Myocyte (in vitro differentiated cells): ENCODE measurements at regions not wholly inside any gene's neighbourhood (a gene's known extent, or its start where the extent isn't known, plus 50 kb on each side); places are given as distances from the start of the nearest gene placed in this dataset.

Experiments
- DNase-seq: peaks from one replicate; pipeline ENCODE4 v3.0.0-alpha.2; 2012; ENCODE audit warnings: low read depth

DNA sequence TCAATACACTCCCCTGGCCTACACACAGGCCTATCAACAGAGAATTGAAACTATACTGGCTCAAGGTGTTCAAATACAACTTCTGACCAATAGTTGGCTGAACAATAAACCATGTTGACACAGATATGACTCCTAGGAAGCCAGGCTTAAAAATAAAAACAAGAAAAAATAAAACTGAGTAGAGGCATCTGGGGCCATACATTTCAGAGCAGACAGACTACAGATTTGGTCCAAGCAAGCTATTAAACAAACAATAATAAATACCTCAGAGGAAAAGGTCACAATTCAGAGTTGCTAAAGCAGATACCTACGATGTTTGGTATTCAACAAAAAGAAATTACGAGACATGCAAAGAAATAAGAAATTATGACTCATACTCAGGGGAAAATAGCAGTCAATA lies 132.8 kb upstream of the ACVR2A start:
- DNase-seq: no peak

DNA sequence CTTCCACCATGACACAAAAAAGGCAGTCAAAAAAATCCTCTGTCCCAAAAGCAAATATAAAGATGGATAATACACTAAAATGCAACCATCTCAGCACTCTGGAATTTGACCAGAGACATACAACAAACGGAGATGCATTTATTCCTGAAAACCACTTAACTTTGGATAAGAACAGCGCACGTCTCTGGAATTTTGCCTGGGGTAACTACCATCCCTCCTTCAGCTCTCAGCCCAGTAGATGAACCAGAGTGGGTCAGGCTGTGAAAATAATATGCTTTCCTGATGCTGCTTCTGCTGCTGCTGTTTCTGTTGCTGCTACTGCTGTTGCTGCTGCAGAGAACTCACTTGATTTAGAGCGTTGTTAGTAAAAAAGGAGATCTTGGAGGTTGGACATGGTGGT lies 133.8 kb upstream of the ACVR2A start:
- no peak for DNase-seq

DNA sequence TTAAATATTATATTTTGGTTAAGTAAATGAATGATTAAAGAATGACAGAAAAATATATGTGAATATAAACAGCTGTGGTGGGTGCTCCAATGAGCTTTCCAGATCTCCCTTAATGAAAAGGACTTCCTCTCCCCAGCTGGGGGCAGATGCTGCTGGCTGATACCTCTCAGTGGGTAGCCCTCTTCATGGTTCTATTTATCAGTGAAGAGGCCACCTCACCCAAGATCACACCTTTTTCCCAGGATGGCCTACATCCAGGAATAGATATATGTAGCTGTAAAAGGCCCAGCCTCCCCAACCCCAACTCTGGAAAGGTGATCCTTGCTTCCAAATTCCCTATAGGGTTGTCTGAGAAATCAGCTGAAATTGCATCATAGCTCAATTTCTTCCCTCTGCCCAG lies 135.2 kb upstream of the ACVR2A start:
- no peak for DNase-seq

DNA sequence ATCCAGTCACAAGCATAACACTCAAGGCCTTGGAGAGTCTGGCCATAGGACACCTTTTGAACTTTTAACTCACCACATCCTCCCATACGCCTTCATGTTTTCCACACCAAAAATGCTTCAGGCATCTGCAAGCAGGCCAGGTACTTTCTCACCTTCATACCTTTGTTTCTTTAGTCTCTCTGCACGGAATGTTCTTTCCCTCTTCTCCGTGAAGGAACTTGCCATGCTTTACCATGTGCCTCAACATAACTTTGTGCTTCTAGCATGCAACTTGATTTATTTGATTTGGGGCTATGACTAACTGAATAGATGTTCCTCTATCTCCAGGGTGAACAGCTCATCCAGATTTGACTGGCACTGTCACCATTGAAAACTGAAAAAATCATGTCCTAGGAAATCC lies 141.7 kb upstream of the ACVR2A start:
- DNase-seq: no peak

DNA sequence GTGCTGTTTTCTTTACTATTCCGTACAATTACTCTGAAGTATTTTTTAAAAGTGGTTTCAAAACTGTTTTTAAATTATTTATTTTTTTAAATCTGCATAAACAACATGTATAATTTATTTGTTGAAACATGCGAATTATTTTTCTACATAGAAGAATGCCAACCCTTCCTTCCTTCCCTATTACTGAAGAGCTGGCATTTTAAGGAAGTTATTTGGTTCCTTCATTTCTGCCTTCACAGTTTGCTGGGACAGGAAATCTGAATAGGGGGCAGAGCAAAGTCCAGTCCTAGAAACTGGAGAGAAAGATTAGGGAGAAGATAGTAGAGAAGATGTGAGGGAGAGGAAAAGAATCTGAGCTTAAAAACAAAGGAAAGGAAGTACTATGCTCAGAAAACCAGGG lies 146.7 kb upstream of the ACVR2A start:
- DNase-seq: no peak

DNA sequence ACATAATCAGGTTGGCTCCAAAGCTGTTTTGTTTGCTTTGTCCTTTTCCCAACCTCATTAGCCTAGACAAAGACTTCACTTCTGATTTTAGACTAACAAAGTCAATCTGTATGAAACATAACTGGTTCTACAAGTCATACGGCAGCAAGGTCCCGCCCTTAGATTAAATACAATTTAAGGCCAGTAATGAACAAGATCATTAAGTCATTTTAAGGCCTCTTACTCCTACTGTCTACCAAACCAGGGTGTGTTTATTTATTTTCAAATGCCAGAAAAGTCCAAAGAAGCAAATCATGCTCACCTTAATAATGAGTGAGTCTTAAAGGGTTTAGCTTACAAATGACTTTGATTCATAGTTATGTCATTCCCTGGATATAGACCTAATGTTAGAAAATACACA lies 148.4 kb upstream of the ACVR2A start:
- DNase-seq: no peak

DNA sequence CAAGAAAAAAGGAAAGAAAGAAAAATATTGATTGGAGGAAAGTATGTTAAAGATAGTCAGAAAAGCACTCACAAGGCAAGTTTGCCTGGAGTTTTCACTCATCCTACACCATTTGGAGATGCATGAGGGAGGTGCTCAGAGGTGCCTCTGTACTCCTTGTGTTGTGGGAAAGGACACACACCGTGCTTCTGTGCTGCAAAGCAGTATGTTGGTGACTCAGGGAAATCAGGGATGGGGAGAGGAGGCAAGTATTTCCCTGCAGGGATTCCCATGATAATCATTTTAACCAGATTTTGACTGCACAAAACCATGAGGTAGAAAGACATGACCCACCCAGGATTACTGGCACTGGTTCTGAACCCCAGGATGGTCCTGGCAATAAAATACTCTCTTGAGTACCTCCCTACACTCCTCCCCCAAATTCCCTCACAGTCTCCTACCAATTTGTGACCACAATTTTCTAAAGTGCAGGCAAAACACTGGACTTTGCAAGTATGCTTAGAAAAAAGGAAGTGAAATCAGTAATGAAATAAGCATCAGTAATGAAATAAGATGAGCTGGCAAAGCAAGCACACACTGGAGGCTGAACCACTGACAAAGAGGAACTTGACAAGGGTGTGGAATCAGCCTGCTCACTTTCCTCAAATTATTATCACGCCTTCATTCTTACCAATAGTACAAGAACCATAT lies 155.5 kb upstream of the ACVR2A start:
- DNase-seq: no peak

DNA sequence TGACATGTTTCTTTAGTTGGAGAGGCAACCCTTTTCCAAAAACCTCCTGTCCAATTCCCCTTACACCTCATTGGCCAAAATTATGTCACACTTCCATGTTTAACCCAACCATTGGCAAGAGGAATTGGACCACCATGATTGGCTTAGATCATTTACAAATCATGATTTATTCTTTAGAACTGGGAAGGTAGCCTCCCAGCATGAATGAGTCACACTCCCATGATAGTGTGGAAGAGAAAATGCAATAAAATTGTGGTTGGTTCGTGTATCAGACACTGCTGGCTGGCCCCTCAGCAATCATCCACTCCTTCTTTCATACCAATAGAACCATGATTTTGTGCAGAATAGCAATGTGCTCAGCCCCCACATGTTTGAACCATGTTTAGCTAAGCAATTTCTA lies 156.6 kb upstream of the ACVR2A start:
- DNase-seq: peak; percentile 13

DNA sequence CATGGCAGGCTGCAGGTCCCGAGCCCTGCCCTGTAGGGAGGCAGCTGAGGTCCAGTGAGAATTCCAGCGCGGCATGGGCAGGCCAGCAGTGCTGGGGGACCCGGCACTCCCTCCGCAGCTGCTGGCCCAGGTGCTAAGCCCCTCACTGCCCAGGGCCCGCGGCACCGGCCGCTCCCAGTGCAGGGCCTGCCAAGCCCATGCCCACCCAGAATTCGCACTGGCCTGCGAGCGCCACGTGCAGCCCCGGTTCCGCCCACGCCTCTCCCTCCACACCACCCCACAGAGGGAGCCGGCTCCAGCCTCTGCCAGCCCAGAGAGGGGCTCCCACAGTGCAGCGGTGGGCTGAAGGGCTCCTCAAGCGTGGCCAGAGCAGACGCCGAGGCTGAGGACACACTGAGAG lies 158.5 kb upstream of the ACVR2A start:
- no peak for DNase-seq

DNA sequence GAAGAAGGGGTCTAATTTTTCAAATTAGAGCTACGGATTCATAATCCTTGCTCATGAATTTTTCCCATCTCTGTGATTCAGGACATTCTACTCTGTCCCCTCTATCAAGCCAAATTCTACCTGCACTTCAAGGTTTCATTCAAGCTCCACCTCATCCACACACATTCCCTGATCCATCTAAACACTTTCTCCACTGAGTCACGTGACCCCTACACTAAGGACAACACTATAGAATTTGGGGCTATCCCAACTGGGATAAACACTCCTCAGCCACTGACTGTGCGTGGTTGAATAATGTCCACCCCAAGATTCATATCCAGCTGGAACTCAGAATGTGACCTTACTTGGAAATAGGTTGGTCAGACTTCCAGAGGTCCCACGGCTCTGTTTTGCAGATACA lies 159.9 kb upstream of the ACVR2A start:
- no peak for DNase-seq

DNA sequence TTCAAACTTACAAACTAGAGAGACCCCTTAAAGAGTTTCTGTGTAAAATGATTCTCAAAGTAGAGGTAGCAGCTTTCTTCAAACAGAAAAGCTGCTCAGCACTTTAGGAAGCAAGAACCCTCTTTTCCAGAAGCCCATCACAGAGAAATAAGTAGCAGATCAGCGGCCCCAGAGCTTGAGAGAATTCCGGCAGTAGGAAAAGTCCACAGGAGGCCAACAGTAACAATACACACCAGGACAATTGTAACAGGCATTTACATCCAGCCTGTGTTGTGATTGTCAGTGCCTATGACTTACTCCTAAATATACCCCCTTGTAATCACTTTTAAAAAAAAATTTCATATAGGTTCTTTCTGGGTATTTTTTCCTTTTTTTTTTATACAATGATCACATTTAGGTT lies 161.4 kb upstream of the ACVR2A start:
- DNase-seq: no peak

DNA sequence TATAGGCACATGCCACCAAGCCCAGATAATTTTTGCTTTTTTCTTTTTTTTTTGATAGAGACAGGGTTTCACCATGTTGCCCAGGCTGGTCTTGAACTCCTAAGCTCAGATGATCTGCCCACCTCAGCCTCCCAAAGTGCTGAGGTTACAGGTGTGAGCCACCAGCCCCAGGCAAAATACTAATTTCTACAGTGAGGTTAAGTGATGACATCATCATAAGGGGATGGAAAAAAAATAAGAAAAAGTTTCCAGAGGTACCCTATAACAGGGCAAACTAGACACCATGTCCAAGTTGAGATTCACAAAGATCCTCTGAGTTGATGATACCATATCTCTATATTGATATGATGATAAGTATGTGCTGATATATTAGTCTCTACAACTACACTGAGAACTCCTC lies 163.7 kb upstream of the ACVR2A start:
- DNase-seq: no peak

DNA sequence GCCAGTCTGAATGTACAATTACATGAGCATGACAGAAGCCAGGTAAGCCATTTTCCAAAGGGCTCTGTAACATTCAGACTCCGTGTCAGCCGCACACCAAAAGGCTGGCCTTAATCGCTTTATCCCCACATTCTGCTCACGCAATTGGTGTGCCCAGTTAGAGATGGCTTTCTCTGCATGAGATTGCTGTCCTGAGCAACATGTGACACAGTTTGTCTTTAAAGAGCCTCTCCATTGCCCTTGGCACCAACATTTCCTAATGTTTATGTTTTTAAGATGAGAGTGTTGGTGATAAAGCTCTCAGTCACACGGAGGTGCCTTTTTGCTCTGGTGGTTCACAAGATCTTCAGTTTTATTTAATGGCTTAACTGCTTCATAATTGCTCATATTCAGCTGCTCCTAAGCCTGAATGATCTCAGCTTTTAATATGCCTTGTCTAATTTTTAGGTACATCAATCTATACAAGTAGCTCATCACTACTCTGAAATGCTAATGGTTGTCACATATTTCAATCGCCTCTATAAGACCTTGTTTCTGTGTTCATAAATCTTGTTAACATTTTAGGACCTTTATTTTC lies 164.8 kb upstream of the ACVR2A start:
- DNase-seq: no peak

DNA sequence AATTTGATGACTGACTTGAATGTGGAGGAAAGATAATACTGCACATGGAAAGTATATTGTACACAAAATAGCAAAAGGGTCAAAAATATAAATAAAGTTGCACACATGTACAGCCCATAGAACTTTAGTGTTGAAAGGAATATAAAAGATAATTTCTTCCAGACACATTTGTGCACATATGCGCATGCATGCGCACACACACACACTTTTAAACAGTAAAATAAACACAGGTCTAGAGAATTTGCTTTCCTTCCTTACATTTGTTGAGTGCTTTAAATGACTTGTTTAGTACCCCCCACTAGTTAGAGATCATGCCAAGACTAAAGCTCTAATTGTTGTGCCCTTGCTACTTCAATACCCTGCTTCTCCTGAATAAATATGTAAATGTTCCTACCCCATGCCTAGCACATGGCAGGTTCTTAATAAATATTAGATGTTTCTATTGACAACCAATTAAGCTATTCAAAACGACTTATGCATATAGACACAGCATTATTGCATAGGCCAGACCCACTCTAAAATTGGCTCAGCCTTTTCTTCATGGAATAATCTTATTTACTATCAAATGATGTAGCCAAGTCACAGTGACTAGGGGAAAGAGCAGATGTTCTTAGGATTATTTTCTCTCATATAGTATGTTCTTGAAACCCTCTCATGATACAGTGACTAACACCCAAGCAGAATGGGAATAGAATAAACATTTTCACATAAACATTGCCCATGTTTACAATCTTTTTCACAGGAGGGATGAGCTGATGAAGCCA lies 165.5 kb upstream of the ACVR2A start:
- no peak for DNase-seq

DNA sequence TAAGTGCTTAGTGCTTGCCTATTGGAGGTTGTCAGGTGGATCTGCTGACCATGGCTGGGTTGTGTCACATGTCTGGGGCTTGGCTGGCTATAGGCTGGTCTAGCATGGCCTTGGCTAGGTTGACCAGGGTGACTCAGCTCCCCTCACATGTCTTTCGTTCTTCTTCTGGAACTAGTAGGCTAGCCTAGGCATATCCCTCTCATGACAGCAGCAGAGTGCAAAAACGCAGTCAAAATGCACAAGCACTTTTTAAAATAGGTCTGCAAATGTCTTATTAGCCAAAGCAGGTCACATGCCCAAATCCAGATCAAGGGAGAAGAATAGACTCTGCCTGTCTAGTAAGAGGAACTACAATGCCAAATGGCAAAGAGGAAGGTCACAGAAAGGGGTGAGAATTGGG lies 179.7 kb upstream of the ACVR2A start:
- DNase-seq: no peak

DNA sequence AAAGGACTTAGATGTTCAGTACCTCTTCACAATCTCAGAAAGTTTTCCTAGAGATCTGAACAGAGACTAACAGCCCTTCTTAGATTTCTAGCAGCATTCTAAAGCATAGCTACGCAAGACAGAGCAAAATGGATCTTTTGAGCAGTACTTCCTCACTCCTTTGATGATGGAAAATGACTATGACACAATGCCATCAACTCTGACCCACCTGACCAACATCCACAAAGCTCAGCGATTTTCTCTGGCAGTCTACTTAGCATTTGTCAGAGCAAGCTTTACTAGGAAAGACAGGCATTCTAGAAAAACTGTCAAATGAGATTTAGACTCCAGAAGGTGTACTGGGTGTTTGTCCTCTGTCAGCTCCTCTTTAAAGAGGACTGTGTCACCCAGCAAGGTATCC lies 180.9 kb upstream of the ACVR2A start:
- DNase-seq: no peak

DNA sequence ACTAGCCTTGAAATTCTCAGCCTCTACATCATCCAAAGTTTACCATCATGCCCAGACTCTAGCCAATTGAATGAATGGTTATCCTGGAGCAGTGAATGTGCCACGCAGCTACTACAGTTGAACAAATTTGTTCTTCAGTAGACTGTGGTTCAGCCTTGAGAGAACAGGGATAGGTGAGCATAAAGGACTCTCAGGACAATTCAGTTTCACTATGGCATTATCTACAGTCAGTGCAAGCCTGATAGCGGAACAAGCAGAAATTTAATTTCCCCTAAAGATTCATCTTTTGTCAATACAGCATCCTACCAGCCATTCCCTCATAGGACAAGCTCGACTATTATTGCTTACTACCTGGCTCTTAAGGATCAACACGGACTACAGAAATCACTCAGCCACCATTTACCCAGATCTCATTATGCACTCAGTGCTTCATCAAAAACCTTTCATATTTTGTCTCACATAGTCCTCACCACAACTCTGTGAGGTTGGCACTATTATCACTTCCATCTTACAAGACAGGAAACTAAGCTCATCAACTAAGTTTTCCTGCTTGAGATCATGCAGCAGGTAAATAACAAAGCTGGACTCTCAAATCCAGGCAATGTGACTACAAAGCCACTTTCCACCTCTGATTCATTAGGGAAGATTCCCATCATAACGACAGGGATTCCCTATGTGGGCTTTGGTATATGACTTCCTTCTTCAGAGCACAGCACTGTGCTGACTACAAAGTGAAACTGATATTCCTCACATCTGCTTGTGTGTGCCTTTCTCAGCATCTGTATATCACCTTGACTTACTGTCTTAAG lies 181.5 kb upstream of the ACVR2A start:
- no peak for DNase-seq

DNA sequence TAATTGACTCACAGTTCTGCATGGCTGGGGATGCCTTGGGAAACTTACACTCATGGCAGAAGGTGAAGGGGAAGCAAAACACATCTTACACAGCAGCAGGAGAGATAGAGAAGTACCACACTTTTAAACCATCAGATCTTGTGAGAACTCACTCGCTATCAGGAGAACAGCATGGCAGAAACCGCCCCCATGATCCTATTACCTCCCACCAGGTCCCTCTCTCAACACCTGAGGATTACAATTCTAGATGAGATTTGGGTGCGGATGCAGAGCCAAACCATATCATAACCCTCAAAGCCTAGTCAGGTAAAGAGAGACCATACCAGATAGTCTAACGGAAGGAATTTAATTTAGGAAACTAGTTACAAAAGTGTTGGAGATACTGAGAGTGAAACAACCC lies 182.6 kb upstream of the ACVR2A start:
- no peak for DNase-seq

DNA sequence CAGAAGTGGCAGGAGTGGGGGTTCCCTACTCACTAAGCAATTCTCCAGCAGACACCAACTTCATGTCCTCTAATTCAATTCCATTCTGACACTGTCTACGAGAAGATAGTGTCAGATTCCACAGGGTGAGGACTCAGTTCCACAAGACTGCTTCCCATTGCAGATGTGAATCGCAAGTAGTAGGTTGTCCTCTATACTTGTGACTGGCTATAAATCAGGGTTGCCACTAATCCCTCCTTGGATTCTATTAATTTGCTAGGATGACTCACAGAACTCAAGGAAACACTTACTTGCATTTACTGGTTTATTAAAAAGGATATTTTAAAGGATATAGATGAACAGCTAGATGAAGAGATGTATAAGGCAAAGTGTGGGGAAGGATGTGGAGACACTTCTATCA lies 184.1 kb upstream of the ACVR2A start:
- no peak for DNase-seq

DNA sequence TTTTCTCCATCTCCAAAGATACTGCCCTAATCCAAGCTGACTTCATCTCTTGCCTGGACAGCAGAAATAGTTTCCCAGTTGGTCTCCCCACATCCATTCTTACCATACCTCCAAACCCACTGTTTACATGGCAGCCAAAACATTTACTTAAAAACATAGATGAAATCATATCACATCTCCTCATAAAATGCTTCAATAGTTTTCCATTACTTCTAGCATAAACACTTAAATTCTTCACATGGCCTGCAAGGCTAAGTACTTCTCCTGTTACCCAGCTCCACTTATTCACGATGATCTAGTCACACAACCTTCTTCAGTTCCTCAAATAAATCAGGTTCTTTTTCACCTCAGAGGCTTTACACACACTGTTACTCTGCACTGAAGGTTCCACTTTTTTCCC lies 185.8 kb upstream of the ACVR2A start:
- DNase-seq: no peak

DNA sequence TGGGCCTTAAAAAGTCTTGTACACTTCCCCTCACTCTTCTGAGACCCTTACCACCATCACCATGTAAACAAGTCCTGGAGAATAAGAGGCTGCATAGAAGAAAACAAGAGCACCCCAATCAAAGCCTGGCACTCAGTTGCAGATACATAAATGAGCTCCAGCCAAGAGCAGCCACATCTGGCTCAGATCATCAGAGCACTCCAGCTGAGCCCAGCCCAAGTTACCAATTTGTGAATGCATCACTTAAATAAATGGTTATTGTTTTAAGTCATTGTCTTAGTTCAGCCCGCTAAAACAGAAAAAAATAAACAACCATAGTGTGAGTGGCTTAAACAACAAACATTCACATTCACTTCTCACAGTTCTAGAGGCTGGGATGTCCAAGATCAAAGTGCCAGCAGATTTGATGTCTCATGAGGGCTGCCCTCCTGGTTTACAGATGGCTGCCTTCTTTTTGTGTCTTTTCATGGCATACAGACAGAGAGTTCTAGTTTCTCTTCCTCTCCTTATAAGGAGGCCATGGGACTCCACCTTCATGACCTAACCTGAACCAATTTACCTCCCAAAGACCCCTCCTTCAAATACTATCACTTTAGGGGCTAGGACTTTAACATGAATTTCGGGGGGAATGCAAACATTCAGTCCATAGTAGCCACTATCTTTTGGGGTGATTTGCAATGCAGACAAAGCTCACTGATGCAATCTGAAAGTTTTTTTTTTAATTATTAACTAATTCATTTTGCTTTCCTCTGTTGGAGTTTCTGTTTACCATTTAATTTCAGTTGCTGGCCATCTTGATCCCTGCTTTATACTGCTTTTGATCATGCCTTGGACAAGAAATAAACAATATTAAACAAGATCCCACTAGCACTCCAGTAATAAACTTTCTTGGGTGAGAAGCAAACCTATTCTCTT lies 187.5 kb upstream of the ACVR2A start:
- DNase-seq: no peak
